GM18867 (cell line): ENCODE measurements at regions not wholly inside any gene's neighbourhood (a gene's known extent, or its start where the extent isn't known, plus 50 kb on each side); places are given as distances from the start of the nearest gene placed in this dataset.

Source experiments
- ATAC-seq: cut with Tn5 transposase; IDR thresholded peaks from one replicate; pipeline ENCODE4 v1.9.1; 2021; ENCODE audit warnings: mild to moderate bottlenecking, moderate library complexity; ENCODE audit not compliant: unreplicated experiment

- ATAC-seq = no peak
Observed at GRCh38 chr17:77466596-77467223, 325.9 kb downstream of the SEC14L1 start.

GRCh38 chr17:77467521-77467920 is 326.8 kb downstream of the SEC14L1 start:
- ATAC-seq = no peak

GRCh38 chr17:77468897-77469296 is 328.1 kb downstream of the SEC14L1 start:
- no peak for ATAC-seq

GRCh38 chr17:77470330-77470786 is 329.6 kb downstream of the SEC14L1 start:
- no peak for ATAC-seq

- no peak for ATAC-seq
Observed at GRCh38 chr17:77470800-77471733, 330.3 kb downstream of the SEC14L1 start.

- ATAC-seq = no peak
Observed at GRCh38 chr17:77471984-77472461, 331.3 kb downstream of the SEC14L1 start.

- no peak for ATAC-seq
Observed at GRCh38 chr17:77472468-77473310, 331.9 kb downstream of the SEC14L1 start.

- no peak for ATAC-seq
Observed at GRCh38 chr17:77473615-77474226, 333.0 kb downstream of the SEC14L1 start.

- no peak for ATAC-seq
Observed at GRCh38 chr17:77474292-77474988, 333.7 kb downstream of the SEC14L1 start.

- no peak for ATAC-seq
Observed at GRCh38 chr17:77475016-77475976, 334.5 kb downstream of the SEC14L1 start.

GRCh38 chr17:77476006-77476405 is 335.2 kb downstream of the SEC14L1 start:
- ATAC-seq = no peak

GRCh38 chr17:77476498-77476897 is 335.7 kb downstream of the SEC14L1 start:
- no peak for ATAC-seq

GRCh38 chr17:77476931-77477805 is 336.4 kb downstream of the SEC14L1 start:
- ATAC-seq = no peak

- ATAC-seq = no peak
Observed at GRCh38 chr17:77478281-77478680, 337.5 kb downstream of the SEC14L1 start.

GRCh38 chr17:77478899-77479298 is 338.1 kb downstream of the SEC14L1 start:
- no peak for ATAC-seq

- no peak for ATAC-seq
Observed at GRCh38 chr17:77479372-77480198, 338.8 kb downstream of the SEC14L1 start.

- no peak for ATAC-seq
Observed at GRCh38 chr17:77480199-77480508, 339.4 kb downstream of the SEC14L1 start.
